Endothelial cell of umbilical vein (primary cell): ENCODE measurements at regions not wholly inside any gene's neighbourhood (a gene's known extent, or its start where the extent isn't known, plus 50 kb on each side); places are given as distances from the start of the nearest gene placed in this dataset.

Source experiments
- BruUV-seq: library from RNA; stranded (reverse); fragments of 400-500 nt; replicated peaks from 2 replicates; lab custom pipeline; 2021; lab: Mats Ljungman, UMichigan
- CTCF ChIA-PET: fragments of 300-600, 350-600 bp; sonication (Branson Sonifier 250); formaldehyde crosslinking; loops from one replicate; lab custom pipeline; 2021; ENCODE audit warnings: antibody characterized with exemption, inconsistent platforms; lab: Charles Lee
- POLR2A ChIA-PET: fragments of 300-600, 350-600 bp; sonication (Branson Sonifier 250); formaldehyde crosslinking; loops from one replicate; lab custom pipeline; 2021; ENCODE audit warnings: antibody characterized with exemption, inconsistent platforms; lab: Charles Lee
- DNase-seq: peaks from one replicate; pipeline ENCODE4 v3.0.0-alpha.2; 2011; ENCODE audit warnings: low read depth, low spot score
- FAIRE-seq: peaks from 2 replicates; lab custom pipeline; 2011; peaks lifted over from hg19 to GRCh38; lab: Jason Lieb, UNC
- H2AFZ ChIP-seq: 2 replicates; pipeline ENCODE4 v1.6.0; 2012; ENCODE audit warnings: low read depth, low read length, control low read depth, inconsistent platforms
- H3K27ac ChIP-seq: 2 replicates; pipeline ENCODE4 v1.5.1; 2011; ENCODE audit warnings: low read depth, mild to moderate bottlenecking, control low read depth, low read length, moderate library complexity; ENCODE audit not compliant: insufficient read depth
- H3K27me3 ChIP-seq, 2 experiments: 2 replicates each; pipeline versions ENCODE4 v1.6.0 to v1.6.1; 2011; ENCODE audit warnings: low read length in 2 of 2, mixed read lengths in 1 of 2; ENCODE audit not compliant: control insufficient read depth in 2 of 2, insufficient read depth in 2 of 2
- H3K36me3 ChIP-seq, 2 experiments: 2 replicates in 1 of 2; 3 replicates in 1 of 2; pipeline ENCODE4 v1.5.1; 2011; ENCODE audit warnings: low read length in 2 of 2, mild to moderate bottlenecking in 1 of 2, moderate library complexity in 1 of 2; ENCODE audit not compliant: control insufficient read depth in 2 of 2, insufficient read depth in 2 of 2; ENCODE audit errors: extremely low read depth in 1 of 2
- H3K4me1 ChIP-seq: 3 replicates; pipeline ENCODE4 v1.5.1; 2011; ENCODE audit warnings: mild to moderate bottlenecking, low read length; ENCODE audit not compliant: control insufficient read depth, insufficient read depth; ENCODE audit errors: extremely low read depth
- H3K4me2 ChIP-seq: 2 replicates; pipeline ENCODE4 v1.6.1; 2011; ENCODE audit warnings: low read length, control low read depth, mixed read lengths; ENCODE audit not compliant: insufficient read depth
- H3K4me3 ChIP-seq, 3 experiments: fragments of 200-600 bp in 1 of 3; sonication (generic), shearing (Covaris generic) in 1 of 3; replicated peaks in 1 of 3; 2 replicates each; pipeline ENCODE4 v1.5.1; 2011 to 2016; ENCODE audit warnings: control low read depth in 3 of 3, low read length in 3 of 3, mild to moderate bottlenecking in 2 of 3, inconsistent platforms in 1 of 3, low read depth in 1 of 3, moderate library complexity in 1 of 3; ENCODE audit not compliant: insufficient read depth in 1 of 3
- H3K79me2 ChIP-seq: 2 replicates; pipeline ENCODE4 v1.6.0; 2012; ENCODE audit warnings: low read length, inconsistent platforms; ENCODE audit not compliant: control insufficient read depth, insufficient read depth
- H3K9ac ChIP-seq: replicated peaks from 2 replicates; pipeline ENCODE3; 2011; ENCODE audit warnings: low read length, control low read depth; ENCODE audit not compliant: insufficient read depth; ENCODE audit errors: extremely low read depth
- H3K9me1 ChIP-seq: replicated peaks from 3 replicates; pipeline ENCODE4 v1.6.0; 2011; ENCODE audit warnings: mild to moderate bottlenecking, low read length; ENCODE audit not compliant: control insufficient read depth, insufficient read depth; ENCODE audit errors: extremely low read depth
- H3K9me3 ChIP-seq: replicated peaks from 2 replicates; pipeline ENCODE4 v1.5.1; 2012; ENCODE audit warnings: low read length, inconsistent platforms; ENCODE audit not compliant: control insufficient read depth, insufficient read depth
- H4K20me1 ChIP-seq: replicated peaks from 2 replicates; pipeline ENCODE3; 2011; ENCODE audit warnings: mild to moderate bottlenecking, low read length; ENCODE audit not compliant: control insufficient read depth, insufficient read depth; ENCODE audit errors: extremely low read depth
- EZH2 ChIP-seq: IDR thresholded peaks from 2 replicates; pipeline ENCODE4 v1.6.1; 2012; ENCODE audit warnings: borderline replicate concordance, low read depth, mild to moderate bottlenecking, moderate library complexity, low read length, inconsistent platforms; ENCODE audit not compliant: severe bottlenecking
- FOS ChIP-seq: IDR thresholded peaks from 2 replicates; pipeline ENCODE4 v1.6.1; 2011; ENCODE audit warnings: mild to moderate bottlenecking, low read length, moderate library complexity, borderline replicate concordance; ENCODE audit not compliant: insufficient read depth
- GATA2 ChIP-seq: IDR thresholded peaks from 2 replicates; pipeline ENCODE4 v1.7.0; 2011; ENCODE audit warnings: low read depth, mild to moderate bottlenecking, moderate library complexity, mixed read lengths, low read length; ENCODE audit not compliant: insufficient read length, insufficient read depth
- JUN ChIP-seq: IDR thresholded peaks from 2 replicates; pipeline ENCODE4 v1.6.1; 2011; ENCODE audit warnings: borderline replicate concordance, low read depth; ENCODE audit not compliant: insufficient read length, insufficient read depth
- MYC ChIP-seq: IDR thresholded peaks from one replicate; pipeline ENCODE4 v1.6.1; 2011; ENCODE audit warnings: mild to moderate bottlenecking, low read depth, low read length
- POLR2A ChIP-seq: IDR thresholded peaks from 2 replicates; pipeline ENCODE4 v1.6.1; 2012; ENCODE audit warnings: low read depth, mild to moderate bottlenecking, control low read depth, low read length
- POLR2AphosphoS5 ChIP-seq: IDR thresholded peaks from 2 replicates; pipeline ENCODE4 v1.6.1; 2012; ENCODE audit warnings: low read depth, mild to moderate bottlenecking, control low read depth, low read length, moderate library complexity; ENCODE audit not compliant: insufficient read depth
- dilution Hi-C: fragments of 300-500 bp; cut with MboI; formaldehyde crosslinking; loops from one replicate; pipeline ENCODE4 v1.15.0; 2019; ENCODE audit warnings: low sequenced_read_pairs; ENCODE audit not compliant: extremely low pct_ligation_motif_present
- intact Hi-C: fragments of 100-400 bp; cut with micrococcal nuclease; formaldehyde crosslinking; loops from one replicate; pipeline ENCODE4 v1.10.0; 2022
- TF ChIP-seq, protein P1 (sequence below), 2 donors: IDR thresholded peaks; 1 replicate in 1 of 2; 2 replicates in 1 of 2; pipeline ENCODE4 v1.5.1; 2011; ENCODE audit warnings: low read length in 2 of 2, mild to moderate bottlenecking in 2 of 2, moderate library complexity in 2 of 2, control low read depth in 1 of 2, inconsistent platforms in 1 of 2, low read depth in 1 of 2; ENCODE audit not compliant: insufficient read depth in 1 of 2; ENCODE audit errors: extremely low read depth in 1 of 2
- TF ChIP-seq, protein P2 (sequence below): IDR thresholded peaks from 2 replicates; pipeline ENCODE4 v1.6.1; 2011; ENCODE audit not compliant: insufficient read depth, insufficient read length

DNA sequence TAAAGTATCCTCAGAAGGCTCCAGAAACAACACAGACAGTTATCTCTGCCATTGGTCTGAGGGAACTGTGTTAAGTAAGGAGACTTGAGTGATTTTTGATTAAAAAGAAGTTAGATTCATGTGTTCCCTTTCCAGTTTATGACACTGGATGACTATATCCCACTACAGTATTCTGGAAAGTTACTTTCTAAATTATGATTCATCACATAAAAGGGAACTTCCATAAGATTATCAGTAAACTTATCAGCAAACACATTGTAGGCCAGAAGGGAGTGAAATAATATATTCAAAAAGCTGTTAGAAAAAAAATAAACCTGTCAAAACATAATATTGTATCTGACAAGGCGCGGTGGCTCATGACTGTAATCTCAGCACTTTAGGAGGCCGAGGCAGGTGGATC is 700.0 kb downstream of the SLITRK6 start:
- dilution Hi-C loops: no loop called here

GRCh38 chr13:85095418-85096272 is 703.6 kb downstream of the SLITRK6 start:
- Histone ChIP-seq H3K4me2 (no peak overlapping the region), H3K36me3 (no peaks in the 10 kb centered on the region), H4K20me1 (no peaks in the 10 kb centered on the region), H3K9me3 (no peaks in the 10 kb centered on the region), H3K79me2 (no peaks in the 10 kb centered on the region), H3K27ac (no peak overlapping the region), H3K27me3 (no peaks in the 10 kb centered on the region), H3K4me1 (no peaks in the 10 kb centered on the region), H3K9ac (no peak overlapping the region), H2AFZ (no peak overlapping the region), H3K9me1 (no peaks in the 10 kb centered on the region), H3K4me3 (no peak overlapping the region)
- dilution Hi-C loops: no loop called here
- TF ChIP-seq POLR2A (no peak), JUN (no peak), EZH2 (no peak), GATA2 (no peak), FOS (no peak), POLR2AphosphoS5 (no peak), MYC (no peak)
- TF ChIP-seq, protein P1, sequence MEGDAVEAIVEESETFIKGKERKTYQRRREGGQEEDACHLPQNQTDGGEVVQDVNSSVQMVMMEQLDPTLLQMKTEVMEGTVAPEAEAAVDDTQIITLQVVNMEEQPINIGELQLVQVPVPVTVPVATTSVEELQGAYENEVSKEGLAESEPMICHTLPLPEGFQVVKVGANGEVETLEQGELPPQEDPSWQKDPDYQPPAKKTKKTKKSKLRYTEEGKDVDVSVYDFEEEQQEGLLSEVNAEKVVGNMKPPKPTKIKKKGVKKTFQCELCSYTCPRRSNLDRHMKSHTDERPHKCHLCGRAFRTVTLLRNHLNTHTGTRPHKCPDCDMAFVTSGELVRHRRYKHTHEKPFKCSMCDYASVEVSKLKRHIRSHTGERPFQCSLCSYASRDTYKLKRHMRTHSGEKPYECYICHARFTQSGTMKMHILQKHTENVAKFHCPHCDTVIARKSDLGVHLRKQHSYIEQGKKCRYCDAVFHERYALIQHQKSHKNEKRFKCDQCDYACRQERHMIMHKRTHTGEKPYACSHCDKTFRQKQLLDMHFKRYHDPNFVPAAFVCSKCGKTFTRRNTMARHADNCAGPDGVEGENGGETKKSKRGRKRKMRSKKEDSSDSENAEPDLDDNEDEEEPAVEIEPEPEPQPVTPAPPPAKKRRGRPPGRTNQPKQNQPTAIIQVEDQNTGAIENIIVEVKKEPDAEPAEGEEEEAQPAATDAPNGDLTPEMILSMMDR (IDR thresholded peaks at IDR 0.05; ENCODE audit: extremely low read depth in 1 of 2, insufficient read depth in 1 of 2, low read depth in 1 of 2, low read length in 2 of 2): no peak
- TF ChIP-seq, protein P2, sequence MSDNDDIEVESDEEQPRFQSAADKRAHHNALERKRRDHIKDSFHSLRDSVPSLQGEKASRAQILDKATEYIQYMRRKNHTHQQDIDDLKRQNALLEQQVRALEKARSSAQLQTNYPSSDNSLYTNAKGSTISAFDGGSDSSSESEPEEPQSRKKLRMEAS: no peak
- DNase-seq: no peak
- intact Hi-C loops: no loop called here
- no peak for FAIRE-seq
- CTCF ChIA-PET: no interaction called here
- POLR2A ChIA-PET: no interaction called here
- no TSS peak for BruUV-seq

More for the DNA sequence above, 700.0 kb downstream of the SLITRK6 start:
- H3K9me1 ChIP-seq: no peaks in the 10 kb centered on the region
- no peaks in the 10 kb centered on the region for H3K4me1 ChIP-seq
- no TSS peak for BruUV-seq
- no peaks in the 10 kb centered on the region for H3K36me3 ChIP-seq
- FAIRE-seq (no peak), DNase-seq (no peak)
- no peak overlapping the region for H3K4me2 ChIP-seq
- no peaks in the 10 kb centered on the region for H3K9me3 ChIP-seq
- TF ChIP-seq, protein P2: no peak
- no peak for TF ChIP-seq JUN
- no peak for TF ChIP-seq MYC
- no peak for TF ChIP-seq POLR2A
- no peak for TF ChIP-seq FOS
- H3K27me3 ChIP-seq: no peaks in the 10 kb centered on the region
- ChIA-PET CTCF (no interaction called here), POLR2A (no interaction called here)
- no peak overlapping the region for H3K4me3 ChIP-seq
- H3K27ac ChIP-seq: no peak overlapping the region
- H4K20me1 ChIP-seq: no peaks in the 10 kb centered on the region
- H2AFZ ChIP-seq: no peak overlapping the region
- no peaks in the 10 kb centered on the region for H3K79me2 ChIP-seq
- intact Hi-C loops: no loop called here
- no peak overlapping the region for H3K9ac ChIP-seq
